ENCODE measurements at regions not wholly inside any gene's neighbourhood (a gene's known extent, or its start where the extent isn't known, plus 50 kb on each side); places are given as distances from the start of the nearest gene placed in this dataset.

DNA sequence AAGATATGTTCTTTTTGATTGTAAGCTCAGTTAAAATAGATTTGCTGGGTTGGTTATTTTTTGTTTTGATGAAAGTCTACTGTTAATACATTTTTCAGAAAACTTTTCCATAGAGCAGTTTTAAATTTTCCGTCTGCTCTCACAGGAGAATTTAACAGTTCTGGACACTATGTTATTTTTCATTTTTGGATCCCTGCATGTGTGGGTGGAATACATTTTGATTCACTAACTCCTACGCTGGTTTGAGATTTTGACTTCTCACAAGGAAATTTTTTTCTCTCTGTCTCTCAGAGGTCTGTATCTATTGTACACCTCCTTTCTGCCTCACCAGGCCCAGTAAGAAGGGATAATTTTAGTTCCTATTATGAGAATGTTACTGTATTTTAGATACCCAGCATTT lies 502.4 kb downstream of the CDH10 start:
- Histone ChIP-seq H3K36me3 (ENCODE audit: control insufficient read depth in 2 of 2, insufficient read depth in 2 of 2, low read length in 1 of 2) (no peaks in the 10 kb centered on the region), H3K4me1 (ENCODE audit: control insufficient read depth, insufficient read depth, low read length) (no peaks in the 10 kb centered on the region), H3K27ac (ENCODE audit: control insufficient read depth, insufficient read depth) (no peak overlapping the region), H3K4me3 (no peak overlapping the region), H3K27me3 (replicated peaks in 1 of 2; ENCODE audit: control insufficient read depth in 2 of 2, insufficient read depth in 2 of 2, low read length in 1 of 2) (no peaks in the 10 kb centered on the region), H3K9ac (ENCODE audit: control insufficient read depth, insufficient read depth, low read length) (no peak overlapping the region), H3K4me2 (ENCODE audit: control insufficient read depth, insufficient read depth) (no peak overlapping the region), H2AFZ (ENCODE audit: control insufficient read depth, low read depth, low read length) (no peak overlapping the region), H3K79me2 (ENCODE audit: control insufficient read depth, insufficient read depth, low read length) (no peaks in the 10 kb centered on the region), H3K9me3 (replicated peaks; ENCODE audit: control insufficient read depth, insufficient read depth, low read length) (no peaks in the 10 kb centered on the region), H4K20me1 (ENCODE audit: control insufficient read depth, insufficient read depth) (no peaks in the 10 kb centered on the region)
- ATAC-seq (no peak), DNase-seq (ENCODE audit: low read depth, low spot score) (no peak), FAIRE-seq (no peak)
- 9% methylated on average over 2 of the region's 2 CpGs for WGBS (ENCODE audit: insufficient coverage, insufficient replicate concordance, low lambda C conversion rate, missing lambda C conversion rate)
- in situ Hi-C loops (cut with MboI) = no loop called here
- BruUV-seq (replicated peaks) = no TSS peak
- RAD21 ChIA-PET (ENCODE audit: unreplicated experiment) = no interaction called here
- POLR2A ChIA-PET = no interaction called here
- intact Hi-C loops (cut with micrococcal nuclease; ENCODE audit: unreplicated experiment) = no loop called here
- SMC1A ChIA-PET (ENCODE audit: uncharacterized antibody, unreplicated experiment) = interaction anchor here (0.7 kb wide), 1 partner anchor 22 kb away, joined by 3 read pairs; no protein-coding TSS in a partner anchor
- CTCF ChIA-PET = no interaction called here
- TF ChIP-seq, protein P1, sequence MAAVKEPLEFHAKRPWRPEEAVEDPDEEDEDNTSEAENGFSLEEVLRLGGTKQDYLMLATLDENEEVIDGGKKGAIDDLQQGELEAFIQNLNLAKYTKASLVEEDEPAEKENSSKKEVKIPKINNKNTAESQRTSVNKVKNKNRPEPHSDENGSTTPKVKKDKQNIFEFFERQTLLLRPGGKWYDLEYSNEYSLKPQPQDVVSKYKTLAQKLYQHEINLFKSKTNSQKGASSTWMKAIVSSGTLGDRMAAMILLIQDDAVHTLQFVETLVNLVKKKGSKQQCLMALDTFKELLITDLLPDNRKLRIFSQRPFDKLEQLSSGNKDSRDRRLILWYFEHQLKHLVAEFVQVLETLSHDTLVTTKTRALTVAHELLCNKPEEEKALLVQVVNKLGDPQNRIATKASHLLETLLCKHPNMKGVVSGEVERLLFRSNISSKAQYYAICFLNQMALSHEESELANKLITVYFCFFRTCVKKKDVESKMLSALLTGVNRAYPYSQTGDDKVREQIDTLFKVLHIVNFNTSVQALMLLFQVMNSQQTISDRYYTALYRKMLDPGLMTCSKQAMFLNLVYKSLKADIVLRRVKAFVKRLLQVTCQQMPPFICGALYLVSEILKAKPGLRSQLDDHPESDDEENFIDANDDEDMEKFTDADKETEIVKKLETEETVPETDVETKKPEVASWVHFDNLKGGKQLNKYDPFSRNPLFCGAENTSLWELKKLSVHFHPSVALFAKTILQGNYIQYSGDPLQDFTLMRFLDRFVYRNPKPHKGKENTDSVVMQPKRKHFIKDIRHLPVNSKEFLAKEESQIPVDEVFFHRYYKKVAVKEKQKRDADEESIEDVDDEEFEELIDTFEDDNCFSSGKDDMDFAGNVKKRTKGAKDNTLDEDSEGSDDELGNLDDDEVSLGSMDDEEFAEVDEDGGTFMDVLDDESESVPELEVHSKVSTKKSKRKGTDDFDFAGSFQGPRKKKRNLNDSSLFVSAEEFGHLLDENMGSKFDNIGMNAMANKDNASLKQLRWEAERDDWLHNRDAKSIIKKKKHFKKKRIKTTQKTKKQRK (IDR thresholded peaks at IDR 0.05; ENCODE audit: low read depth, low read length) = no peak
- TF ChIP-seq, protein P2, sequence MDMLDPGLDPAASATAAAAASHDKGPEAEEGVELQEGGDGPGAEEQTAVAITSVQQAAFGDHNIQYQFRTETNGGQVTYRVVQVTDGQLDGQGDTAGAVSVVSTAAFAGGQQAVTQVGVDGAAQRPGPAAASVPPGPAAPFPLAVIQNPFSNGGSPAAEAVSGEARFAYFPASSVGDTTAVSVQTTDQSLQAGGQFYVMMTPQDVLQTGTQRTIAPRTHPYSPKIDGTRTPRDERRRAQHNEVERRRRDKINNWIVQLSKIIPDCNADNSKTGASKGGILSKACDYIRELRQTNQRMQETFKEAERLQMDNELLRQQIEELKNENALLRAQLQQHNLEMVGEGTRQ (IDR thresholded peaks at IDR 0.05; ENCODE audit: borderline replicate concordance, low read depth, low read length) = no peak
- TF ChIP-seq NFXL1 (IDR thresholded peaks at IDR 0.05; ENCODE audit: borderline replicate concordance) (no peak), NR2C2 (IDR thresholded peaks at IDR 0.05; ENCODE audit: borderline replicate concordance, control insufficient read depth, insufficient read length, low read depth) (no peak), ZNF384 (IDR thresholded peaks at IDR 0.05; ENCODE audit: borderline replicate concordance, low read depth, low read length) (no peak), ZSCAN29 (IDR thresholded peaks at IDR 0.05) (no peak), TCF12 (IDR thresholded peaks at IDR 0.05; ENCODE audit: low read depth, low read length) (no peak), BRCA1 (IDR thresholded peaks at IDR 0.05; ENCODE audit: low read depth, low read length) (no peak), CEBPB (IDR thresholded peaks at IDR 0.05; ENCODE audit: borderline replicate concordance in 1 of 2, low read depth in 2 of 2, low read length in 2 of 2) (no peak), HCFC1 (IDR thresholded peaks at IDR 0.05; ENCODE audit: low read length) (no peak), MTA3 (IDR thresholded peaks at IDR 0.05; ENCODE audit: borderline replicate concordance, low read length) (no peak), NRF1 (conservative IDR thresholded peaks at IDR 0.05; ENCODE audit: low read depth, low read length) (no peak), BMI1 (IDR thresholded peaks at IDR 0.05; ENCODE audit: borderline replicate concordance) (no peak), POLR2AphosphoS2 (IDR thresholded peaks at IDR 0.05; ENCODE audit: low read depth, low read length) (no peak)
- TF ChIP-seq, protein P3, sequence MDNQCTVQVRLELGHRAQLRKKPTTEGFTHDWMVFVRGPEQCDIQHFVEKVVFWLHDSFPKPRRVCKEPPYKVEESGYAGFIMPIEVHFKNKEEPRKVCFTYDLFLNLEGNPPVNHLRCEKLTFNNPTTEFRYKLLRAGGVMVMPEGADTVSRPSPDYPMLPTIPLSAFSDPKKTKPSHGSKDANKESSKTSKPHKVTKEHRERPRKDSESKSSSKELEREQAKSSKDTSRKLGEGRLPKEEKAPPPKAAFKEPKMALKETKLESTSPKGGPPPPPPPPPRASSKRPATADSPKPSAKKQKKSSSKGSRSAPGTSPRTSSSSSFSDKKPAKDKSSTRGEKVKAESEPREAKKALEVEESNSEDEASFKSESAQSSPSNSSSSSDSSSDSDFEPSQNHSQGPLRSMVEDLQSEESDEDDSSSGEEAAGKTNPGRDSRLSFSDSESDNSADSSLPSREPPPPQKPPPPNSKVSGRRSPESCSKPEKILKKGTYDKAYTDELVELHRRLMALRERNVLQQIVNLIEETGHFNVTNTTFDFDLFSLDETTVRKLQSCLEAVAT (IDR thresholded peaks at IDR 0.05) = no peak
- TF ChIP-seq, protein P4, sequence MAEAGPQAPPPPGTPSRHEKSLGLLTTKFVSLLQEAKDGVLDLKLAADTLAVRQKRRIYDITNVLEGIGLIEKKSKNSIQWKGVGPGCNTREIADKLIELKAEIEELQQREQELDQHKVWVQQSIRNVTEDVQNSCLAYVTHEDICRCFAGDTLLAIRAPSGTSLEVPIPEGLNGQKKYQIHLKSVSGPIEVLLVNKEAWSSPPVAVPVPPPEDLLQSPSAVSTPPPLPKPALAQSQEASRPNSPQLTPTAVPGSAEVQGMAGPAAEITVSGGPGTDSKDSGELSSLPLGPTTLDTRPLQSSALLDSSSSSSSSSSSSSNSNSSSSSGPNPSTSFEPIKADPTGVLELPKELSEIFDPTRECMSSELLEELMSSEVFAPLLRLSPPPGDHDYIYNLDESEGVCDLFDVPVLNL (IDR thresholded peaks at IDR 0.05; ENCODE audit: low read depth, low read length) = no peak

Data from GM12878 (cell line).